Aorta (tissue), 5 donors: ENCODE measurements at regions not wholly inside any gene's neighbourhood (a gene's known extent, or its start where the extent isn't known, plus 50 kb on each side); places are given as distances from the start of the nearest gene placed in this dataset.

Source experiments
- ATAC-seq: fragments of 200-7000 bp; cut with Tn5 transposase; one replicate; pipeline ENCODE4 v1.9.1; 2022; ENCODE audit warnings: moderate library complexity; ENCODE audit not compliant: low FRiP score
- DNase-seq, 2 donors: peaks; one replicate each; pipeline ENCODE4 v3.0.0-alpha.2; 2020
- H3K27ac ChIP-seq, 2 donors: one replicate each; pipeline ENCODE4 v1.5.1; 2013; ENCODE audit warnings: low read length in 2 of 2, mild to moderate bottlenecking in 2 of 2, moderate library complexity in 2 of 2, control low read depth in 1 of 2, inconsistent platforms in 1 of 2, low read depth in 1 of 2
- H3K27me3 ChIP-seq, 2 donors: one replicate each; pipeline ENCODE4 v1.6.1; 2013; ENCODE audit warnings: control low read depth in 1 of 2, low read length in 1 of 2, mild to moderate bottlenecking in 1 of 2, moderate library complexity in 1 of 2; ENCODE audit not compliant: insufficient read depth in 2 of 2, control insufficient read depth in 1 of 2
- H3K36me3 ChIP-seq, 2 donors: one replicate each; pipeline ENCODE4 v1.6.1; 2013; ENCODE audit warnings: control low read depth in 1 of 2, low read length in 1 of 2, mild to moderate bottlenecking in 1 of 2; ENCODE audit not compliant: insufficient read depth in 2 of 2, control insufficient read depth in 1 of 2
- H3K4me1 ChIP-seq, 2 donors: one replicate each; pipeline ENCODE4 v1.6.1; 2013; ENCODE audit warnings: low read length in 2 of 2, control low read depth in 1 of 2, mild to moderate bottlenecking in 1 of 2, moderate library complexity in 1 of 2; ENCODE audit not compliant: insufficient read depth in 2 of 2, control insufficient read depth in 1 of 2
- H3K4me3 ChIP-seq, 2 donors: one replicate each; pipeline ENCODE4 v1.5.1; 2013; ENCODE audit warnings: low read length in 2 of 2, control low read depth in 1 of 2, mild to moderate bottlenecking in 1 of 2
- H3K9me3 ChIP-seq: one replicate; pipeline ENCODE4 v1.6.1; 2013; ENCODE audit warnings: mild to moderate bottlenecking, low read length; ENCODE audit not compliant: control insufficient read depth
- WGBS, 2 donors: extraction: QIAGEN DNeasy Blood & Tissue Kit; methylation state at CpG; one replicate each; pipeline ENCODE4 v1.1.7; 2013; 5-methylcytosine and 5-hydroxymethylcytosine counted together
- intact Hi-C, 2 donors: fragments of 100-400 bp; cut with DNase I; formaldehyde crosslinking; loops; one replicate each; pipeline versions ENCODE4 v1.14.2 to v1.15.0; 2022
- donor health status: healthy with polysubstance abuse.
- donor health status: Bipolar disorder and iron deficiency.
- donor health status: DM: no; HTN: no; CAD: no.
- donor health status: DM: no; HTN: no; CAD: no.
- donor health status: DM: yes; HTN: yes; CAD: no.

DNA sequence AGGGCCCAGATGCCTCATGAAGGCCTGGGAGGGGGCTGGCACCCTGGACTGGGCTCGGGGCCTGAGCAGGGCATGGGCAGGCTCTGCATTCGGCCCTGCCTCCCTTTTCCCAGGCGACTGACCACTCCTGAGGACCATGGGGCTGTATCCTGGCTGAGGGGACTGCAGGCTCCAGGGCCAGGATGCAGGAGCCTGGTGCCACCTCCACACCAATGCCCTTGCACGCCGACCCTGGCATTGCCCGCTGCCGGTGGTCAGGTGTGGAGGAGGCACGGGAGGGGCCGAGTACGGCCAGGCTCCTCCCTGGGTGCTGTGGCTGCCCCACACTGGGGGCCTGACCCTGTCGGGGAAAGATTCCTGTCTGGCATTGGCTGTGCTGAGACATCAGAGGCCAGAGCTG, 128.9 kb downstream of the SIK1 start:
- WGBS, 2 donors, result 59 to 61% methylated on average over 11 of the region's 11 CpGs
- intact Hi-C loops, result no loop called here

DNA sequence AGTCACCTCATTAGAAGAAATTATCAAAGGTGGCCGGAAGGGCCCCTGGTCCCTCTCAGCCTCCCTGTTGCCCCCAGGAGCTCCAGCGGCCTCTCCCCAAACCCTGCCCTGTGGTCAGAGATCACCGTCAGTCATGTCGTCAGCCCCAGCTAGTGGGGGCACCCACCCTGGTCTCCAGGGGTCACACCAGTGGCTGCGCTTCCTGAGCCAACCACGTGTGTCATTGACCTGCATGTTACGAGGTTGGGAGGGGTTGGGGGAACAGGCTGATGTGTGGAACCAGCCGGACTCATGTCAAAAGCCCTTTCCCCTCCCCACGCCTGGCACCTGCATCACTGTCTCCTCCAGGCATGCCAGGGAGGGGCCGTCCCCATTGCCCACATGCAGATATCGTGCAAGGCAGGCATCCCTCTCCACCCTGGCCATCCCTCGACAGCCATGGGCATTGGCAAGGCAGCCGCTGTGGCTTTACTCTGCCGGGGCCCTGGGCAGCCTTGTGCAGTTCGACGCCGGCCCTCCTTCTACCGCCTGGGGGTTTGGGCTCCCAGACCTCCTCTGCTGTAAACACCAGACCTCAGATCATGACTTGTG, 128.7 kb downstream of the CRYAA start:
- no peaks in the 10 kb centered on the region for H3K4me1 ChIP-seq
- H3K36me3 ChIP-seq, result no peaks in the 10 kb centered on the region
- no peak for ATAC-seq
- WGBS, 2 donors, result 85 to 92% methylated on average over 18 of the region's 18 CpGs
- no peaks in the 10 kb centered on the region for H3K27me3 ChIP-seq
- H3K4me3 ChIP-seq, result no peak overlapping the region
- H3K27ac ChIP-seq, result no peak overlapping the region
- intact Hi-C loops, result no loop called here
- DNase-seq, result peak in 1 of 2 donors; percentile 46
- H3K9me3 ChIP-seq, result peaks cover 9% of the 10 kb centered on the region

More for the DNA sequence above, 128.9 kb downstream of the SIK1 start:
- Histone ChIP-seq H3K4me1 (no peaks in the 10 kb centered on the region), H3K4me3 (no peak overlapping the region), H3K36me3 (no peaks in the 10 kb centered on the region), H3K27me3 (no peaks in the 10 kb centered on the region), H3K9me3 (peaks cover 9% of the 10 kb centered on the region), H3K27ac (no peak overlapping the region)
- ATAC-seq (no peak), DNase-seq (peak in 1 of 2 donors; percentile 36)

DNA sequence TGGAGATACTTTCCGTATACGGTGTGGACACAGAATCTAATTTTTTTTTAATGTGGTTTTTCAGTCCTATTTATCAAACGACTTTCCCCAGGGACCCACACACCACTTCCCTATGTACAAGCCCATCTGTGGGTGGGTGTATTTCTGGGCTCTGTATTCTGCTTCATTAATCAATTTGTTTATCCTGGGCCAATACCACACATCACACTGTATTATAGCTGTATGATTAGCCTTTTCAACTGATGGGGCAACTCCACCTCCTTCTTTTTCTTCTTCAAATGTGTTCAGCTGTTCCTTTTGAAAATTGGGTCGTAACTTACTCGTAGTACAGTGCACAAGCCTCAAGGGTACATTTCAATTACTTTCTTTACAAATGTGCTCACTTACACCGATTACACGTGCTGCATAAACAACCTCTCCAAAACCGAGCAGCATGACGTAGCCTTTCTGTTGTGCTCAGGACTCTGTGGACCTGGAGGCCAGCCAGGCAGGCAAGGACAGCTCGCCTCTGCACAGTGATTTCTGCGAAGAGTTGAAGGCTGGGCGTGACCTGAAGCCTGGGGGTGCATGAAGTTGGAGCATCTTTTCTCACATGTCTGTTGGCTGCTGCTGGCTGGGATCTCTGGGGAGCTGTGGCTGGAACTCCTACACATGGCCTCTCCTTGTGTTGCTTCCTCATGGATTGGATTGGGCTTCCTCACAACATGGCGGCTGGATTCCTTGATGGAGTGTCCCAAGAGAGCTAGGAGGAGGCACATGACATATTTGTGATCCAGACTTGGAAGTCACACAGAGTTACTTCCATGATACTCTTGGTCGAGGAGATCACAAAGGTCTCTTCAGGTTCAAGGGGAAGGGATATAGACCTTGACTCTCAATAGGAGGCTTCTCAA, 126.5 kb downstream of the CRYAA start:
- peaks cover 10% of the 10 kb centered on the region for H3K9me3 ChIP-seq
- peak in 1 of 2 donors; percentile 10 for DNase-seq
- intact Hi-C loops, result loop anchor here in 1 of 2 donors (2.0 kb wide), 1 partner anchor 71 kb away; no protein-coding TSS in a partner anchor
- ATAC-seq, result no peak
- H3K27me3 ChIP-seq, result no peaks in the 10 kb centered on the region
- H3K36me3 ChIP-seq, result no peaks in the 10 kb centered on the region
- no peaks in the 10 kb centered on the region for H3K4me1 ChIP-seq
- 82 to 83% methylated on average over 14 of the region's 14 CpGs for WGBS, 2 donors
- no peak overlapping the region for H3K27ac ChIP-seq
- H3K4me3 ChIP-seq, result no peak overlapping the region

DNA sequence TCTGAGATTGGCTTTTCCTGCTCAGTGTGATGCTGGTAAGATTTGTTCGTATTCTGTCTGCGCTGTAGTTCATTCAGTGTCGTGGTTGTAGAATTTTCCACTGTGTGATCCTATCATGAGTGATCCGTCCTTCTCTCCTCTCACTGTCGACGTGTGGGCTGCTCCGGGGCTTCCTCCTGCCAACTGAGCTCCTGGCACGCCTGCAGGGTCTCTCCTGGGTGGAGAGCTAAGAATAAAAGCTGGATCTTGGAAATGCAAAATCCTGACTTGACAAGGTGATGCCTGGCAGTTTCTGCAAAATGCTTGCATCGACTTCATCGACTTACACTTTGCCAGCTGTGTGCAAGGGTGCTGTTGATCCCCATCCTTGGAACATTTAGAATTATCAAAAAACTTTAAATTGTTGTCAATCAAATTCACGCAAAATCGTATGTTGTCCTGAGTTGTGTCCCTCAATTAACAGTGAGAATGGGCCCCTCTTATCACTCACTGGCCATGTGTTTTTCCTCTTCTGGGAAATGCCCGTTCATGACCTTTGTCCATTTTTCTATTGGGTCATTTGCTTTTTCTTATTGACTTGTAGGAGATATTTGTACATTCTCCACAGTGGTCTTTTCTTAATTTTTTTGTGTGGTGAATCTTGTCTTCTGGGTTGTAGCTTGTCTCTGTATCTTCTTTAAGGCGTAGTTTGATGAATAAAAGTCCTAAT, 125.5 kb downstream of the CRYAA start:
- Histone ChIP-seq H3K9me3 (peaks cover 16% of the 10 kb centered on the region), H3K27ac (no peak overlapping the region), H3K4me3 (no peak overlapping the region), H3K36me3 (no peaks in the 10 kb centered on the region), H3K4me1 (no peaks in the 10 kb centered on the region), H3K27me3 (no peaks in the 10 kb centered on the region)
- intact Hi-C loops, result loop anchor here in 1 of 2 donors (2.0 kb wide), 1 partner anchor 72 kb away; no protein-coding TSS in a partner anchor
- DNase-seq (peak in 1 of 2 donors; percentile 9), ATAC-seq (no peak)
- 38 to 39% methylated on average over 14 of the region's 14 CpGs for WGBS, 2 donors

DNA sequence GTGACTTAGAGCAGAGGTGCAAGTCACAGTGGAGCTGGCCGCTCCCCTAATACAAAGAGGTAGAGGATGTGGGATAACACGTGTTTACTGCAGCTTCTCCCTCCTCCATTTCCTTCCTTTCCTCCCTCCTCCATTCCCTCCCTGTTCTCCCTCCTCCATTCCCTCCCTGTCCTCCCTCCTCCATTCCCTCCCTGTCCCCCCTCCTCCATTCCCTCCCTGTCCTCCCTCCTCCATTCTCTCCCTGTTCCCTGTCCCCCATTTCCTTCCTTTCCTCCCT, 124.0 kb downstream of the CRYAA start:
- WGBS, 2 donors, result 82 to 85% methylated on average over 2 of the region's 2 CpGs
- DNase-seq (no peak), ATAC-seq (no peak)
- no peaks in the 10 kb centered on the region for H3K27me3 ChIP-seq
- H3K4me3 ChIP-seq, result no peak overlapping the region
- H3K4me1 ChIP-seq, result no peaks in the 10 kb centered on the region
- no peak overlapping the region for H3K27ac ChIP-seq
- intact Hi-C loops, result no loop called here
- H3K9me3 ChIP-seq, result peaks cover 21% of the 10 kb centered on the region
- H3K36me3 ChIP-seq, result no peaks in the 10 kb centered on the region

DNA sequence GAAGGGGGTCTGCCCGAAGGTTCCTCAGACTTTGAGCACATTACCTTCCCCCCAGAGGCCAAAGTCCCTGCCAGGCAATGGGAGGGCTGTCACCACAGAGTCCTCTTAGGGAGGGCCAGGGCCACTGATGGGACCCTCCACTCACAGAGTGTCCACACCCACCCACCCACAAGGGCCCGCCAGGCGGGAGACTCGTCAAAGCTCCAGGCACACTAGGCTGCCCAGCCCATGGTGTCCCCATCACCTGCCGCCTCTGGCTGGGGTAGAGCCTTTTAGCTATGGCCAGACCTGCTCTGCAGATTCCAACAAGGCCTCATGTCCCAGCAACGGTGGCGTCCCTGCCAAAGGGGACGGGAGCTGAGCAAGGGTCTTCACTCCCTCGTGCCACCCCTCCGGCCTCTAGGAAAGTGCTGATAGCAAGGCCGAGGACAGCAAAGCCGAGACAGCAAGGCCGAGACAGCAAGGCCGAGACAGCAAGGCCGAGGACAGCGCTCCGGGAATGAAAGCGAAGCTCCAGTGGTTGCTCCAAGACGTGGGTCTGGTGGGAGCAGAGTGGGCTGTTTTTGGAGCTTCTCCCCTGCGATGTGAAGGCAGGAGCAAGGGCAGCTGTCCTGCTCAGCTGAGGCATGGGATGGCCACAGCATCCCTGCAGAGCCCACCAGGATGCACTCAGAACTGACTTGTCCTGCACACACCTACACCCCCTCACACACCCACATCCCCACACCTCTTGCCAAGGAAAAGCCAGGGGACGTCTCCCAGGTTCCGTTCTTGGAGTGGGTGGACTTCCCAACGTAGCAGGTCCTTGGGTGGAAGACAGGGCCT, 123.4 kb downstream of the CRYAA start:
- peak in 1 of 2 donors; percentile 30 for DNase-seq
- peaks cover 21% of the 10 kb centered on the region for H3K9me3 ChIP-seq
- no peak for ATAC-seq
- no peaks in the 10 kb centered on the region for H3K4me1 ChIP-seq
- intact Hi-C loops, result no loop called here
- no peak overlapping the region for H3K4me3 ChIP-seq
- H3K27ac ChIP-seq, result no peak overlapping the region
- H3K36me3 ChIP-seq, result no peaks in the 10 kb centered on the region
- H3K27me3 ChIP-seq, result no peaks in the 10 kb centered on the region
- 89 to 94% methylated on average over 23 of the region's 23 CpGs for WGBS, 2 donors

DNA sequence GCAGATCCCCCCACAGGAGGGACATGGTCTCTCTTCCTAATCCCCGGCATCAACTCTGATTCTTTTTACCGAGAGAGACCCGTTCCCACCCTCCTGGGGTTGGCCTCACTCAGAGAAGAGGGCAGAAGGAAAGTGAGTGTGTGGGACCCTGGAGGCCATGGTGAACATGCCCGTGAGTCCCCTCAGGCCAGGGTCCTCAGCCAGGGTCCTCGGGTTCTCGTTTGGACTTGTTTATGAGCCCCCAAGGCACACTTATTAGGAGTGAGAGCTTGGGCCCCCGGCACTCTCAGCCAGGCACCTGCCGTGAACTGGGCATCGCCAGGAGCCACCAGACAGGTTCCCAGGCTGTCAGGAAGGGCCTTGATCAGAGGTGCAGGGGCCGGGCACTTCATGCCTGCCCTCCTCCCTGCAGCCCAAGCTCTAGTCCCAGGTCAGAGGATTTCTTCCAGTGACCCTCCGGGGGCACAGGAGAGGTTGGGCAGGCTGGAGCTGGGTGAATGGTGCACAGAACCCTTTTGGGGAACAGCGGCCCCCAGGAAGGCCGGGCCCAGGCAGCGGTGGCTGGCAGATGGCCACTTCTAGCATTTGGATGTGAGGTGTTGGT, 122.6 kb downstream of the CRYAA start:
- DNase-seq, result peak in 1 of 2 donors; percentile 24
- WGBS, 2 donors, result 81 to 86% methylated on average over 14 of the region's 14 CpGs
- peaks cover 21% of the 10 kb centered on the region for H3K9me3 ChIP-seq
- no peak overlapping the region for H3K4me3 ChIP-seq
- H3K36me3 ChIP-seq, result no peaks in the 10 kb centered on the region
- H3K27ac ChIP-seq, result no peak overlapping the region
- intact Hi-C loops, result no loop called here
- H3K4me1 ChIP-seq, result no peaks in the 10 kb centered on the region
- ATAC-seq, result no peak
- H3K27me3 ChIP-seq, result no peaks in the 10 kb centered on the region
